Gastroesophageal sphincter (tissue), 3 donors: ENCODE measurements at regions not wholly inside any gene's neighbourhood (a gene's known extent, or its start where the extent isn't known, plus 50 kb on each side); places are given as distances from the start of the nearest gene placed in this dataset.

Experiments
- POLR2A ChIP-seq, 2 donors: fragments of 450-650 bp; IDR thresholded peaks; one replicate each; pipeline ENCODE4 v1.6.1; 2017; ENCODE audit warnings: antibody characterized with exemption in 2 of 2, mild to moderate bottlenecking in 2 of 2, moderate library complexity in 1 of 2
- TF ChIP-seq, protein P1 (sequence below), 4 experiments: fragments of 200-600 bp in 2 of 4; fragments of 450-650 bp in 2 of 4; sonication (generic) in 1 of 4; IDR thresholded peaks; one replicate each; pipeline ENCODE4 v1.5.1; 2017 to 2019; ENCODE audit warnings: antibody characterized with exemption in 4 of 4, mild to moderate bottlenecking in 2 of 4, moderate library complexity in 2 of 4

DNA sequence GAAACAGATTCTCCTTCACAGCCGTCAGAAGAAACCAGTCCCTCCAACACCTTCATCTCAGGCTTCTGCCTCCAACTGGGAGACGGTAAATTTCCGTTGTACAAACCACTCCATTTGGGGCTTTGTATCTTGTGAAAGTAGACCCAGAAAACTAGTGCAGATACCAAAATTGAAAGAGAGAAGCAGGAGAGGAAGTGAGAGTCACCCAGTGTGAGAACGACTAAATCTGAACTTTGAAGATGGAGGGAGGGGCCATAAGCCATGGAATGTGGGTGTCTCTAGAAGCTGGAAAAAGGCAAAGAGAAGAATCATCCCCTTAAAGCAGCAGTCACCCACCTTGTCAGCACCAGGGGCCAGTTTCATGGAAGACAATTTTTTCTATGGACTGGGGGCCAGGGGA is 88.3 kb upstream of the LRATD1 start:
- TF ChIP-seq POLR2A (IDR thresholded peaks at IDR 0.05): no peak
- TF ChIP-seq, protein P1, sequence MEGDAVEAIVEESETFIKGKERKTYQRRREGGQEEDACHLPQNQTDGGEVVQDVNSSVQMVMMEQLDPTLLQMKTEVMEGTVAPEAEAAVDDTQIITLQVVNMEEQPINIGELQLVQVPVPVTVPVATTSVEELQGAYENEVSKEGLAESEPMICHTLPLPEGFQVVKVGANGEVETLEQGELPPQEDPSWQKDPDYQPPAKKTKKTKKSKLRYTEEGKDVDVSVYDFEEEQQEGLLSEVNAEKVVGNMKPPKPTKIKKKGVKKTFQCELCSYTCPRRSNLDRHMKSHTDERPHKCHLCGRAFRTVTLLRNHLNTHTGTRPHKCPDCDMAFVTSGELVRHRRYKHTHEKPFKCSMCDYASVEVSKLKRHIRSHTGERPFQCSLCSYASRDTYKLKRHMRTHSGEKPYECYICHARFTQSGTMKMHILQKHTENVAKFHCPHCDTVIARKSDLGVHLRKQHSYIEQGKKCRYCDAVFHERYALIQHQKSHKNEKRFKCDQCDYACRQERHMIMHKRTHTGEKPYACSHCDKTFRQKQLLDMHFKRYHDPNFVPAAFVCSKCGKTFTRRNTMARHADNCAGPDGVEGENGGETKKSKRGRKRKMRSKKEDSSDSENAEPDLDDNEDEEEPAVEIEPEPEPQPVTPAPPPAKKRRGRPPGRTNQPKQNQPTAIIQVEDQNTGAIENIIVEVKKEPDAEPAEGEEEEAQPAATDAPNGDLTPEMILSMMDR (IDR thresholded peaks at IDR 0.05): no peak
